VCaP (cell line): ENCODE measurements at regions not wholly inside any gene's neighbourhood (a gene's known extent, or its start where the extent isn't known, plus 50 kb on each side); places are given as distances from the start of the nearest gene placed in this dataset.

ENCODE experiments used
- H3K27ac ChIP-seq: fragments of 450-650 bp; 2 replicates; pipeline ENCODE4 v1.5.1; 2017
- CTCF ChIP-seq: fragments of 450-650 bp; conservative IDR thresholded peaks from 2 replicates; pipeline ENCODE4 v1.5.1; 2017; ENCODE audit warnings: mild to moderate bottlenecking, moderate library complexity

DNA sequence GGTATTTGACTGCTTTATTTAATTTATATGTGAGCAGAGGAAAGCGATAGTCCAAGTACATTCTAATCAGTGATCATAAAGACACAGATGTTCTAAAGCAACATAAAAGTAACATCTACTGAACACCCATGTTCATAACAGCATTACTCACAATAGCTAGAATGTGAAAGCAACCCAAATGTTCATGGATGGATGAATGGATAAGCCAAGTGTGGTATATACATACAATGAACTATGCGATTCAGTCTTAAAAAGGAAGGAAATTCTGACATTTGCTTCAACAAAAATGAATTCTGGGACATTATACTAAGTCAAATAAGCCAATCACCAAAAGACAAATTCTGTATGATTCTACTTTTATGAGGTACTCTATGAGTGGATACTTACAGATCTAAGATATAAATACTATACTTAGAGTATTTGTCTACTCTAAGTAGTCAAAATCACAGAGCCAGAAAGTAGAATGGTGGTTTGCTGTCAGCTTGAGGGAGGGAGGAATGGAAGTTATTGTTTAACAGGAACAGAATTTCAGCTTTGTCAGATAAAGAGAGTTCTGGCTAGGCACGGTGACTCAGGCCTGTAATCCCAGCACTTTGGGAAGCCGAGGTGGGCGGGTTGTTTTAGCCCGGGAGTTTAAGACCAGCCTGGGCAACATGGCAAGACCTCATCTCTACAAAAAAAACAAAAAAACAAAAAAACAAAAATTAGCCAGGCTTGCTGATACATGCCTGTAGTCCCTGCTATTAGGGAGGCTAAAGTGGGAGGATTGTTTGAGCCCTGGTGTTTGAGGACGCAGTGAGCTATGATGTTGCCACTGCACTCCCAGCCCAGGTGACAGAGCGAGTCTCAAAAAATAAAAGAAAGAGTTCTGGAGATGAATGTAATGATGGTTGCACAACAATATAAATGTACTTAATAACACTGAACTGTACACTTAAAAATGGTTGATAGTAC, 79.7 kb upstream of the ARHGAP29 start:
- no peak for TF ChIP-seq CTCF
- no peak overlapping the region for H3K27ac ChIP-seq

- no peak overlapping the region; the same call in 1 of the 2 replicates for H3K27ac ChIP-seq
- no peak for TF ChIP-seq CTCF
These were observed 78.8 kb upstream of the ARHGAP29 start for GRCh38 chr1:94316183-94316582.

DNA sequence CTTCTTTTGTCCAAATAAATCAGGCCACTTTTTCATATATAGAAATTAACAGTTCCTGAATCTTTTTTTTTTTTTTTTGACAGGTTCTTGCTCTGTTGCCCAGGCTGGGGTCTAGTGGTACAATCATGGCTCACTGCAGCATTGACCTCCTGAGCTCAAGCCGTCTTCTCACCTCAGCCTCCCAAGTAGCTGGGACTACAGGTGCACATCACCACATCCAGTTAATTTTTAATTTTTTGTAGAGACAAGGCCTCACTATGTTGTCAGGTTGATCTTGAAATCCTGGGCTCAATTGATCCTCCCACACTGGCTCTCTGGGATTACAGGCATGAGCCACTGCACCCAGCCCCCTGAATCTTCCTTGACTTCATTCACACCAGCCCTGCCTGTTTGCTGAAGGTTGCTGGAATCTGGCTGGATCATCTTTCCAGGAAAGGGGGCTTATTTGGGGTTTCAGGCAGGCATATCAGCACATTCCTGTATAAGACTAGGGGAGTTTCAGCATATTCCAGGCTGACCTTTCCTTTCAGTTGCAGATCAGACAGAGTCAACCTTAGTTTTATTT, 78.2 kb upstream of the ARHGAP29 start:
- H3K27ac ChIP-seq: peak overlapping the region; percentile 61; the same call in 1 of the 2 replicates
- no peak for TF ChIP-seq CTCF

- no peak for TF ChIP-seq CTCF
These were observed 77.0 kb upstream of the ARHGAP29 start for GRCh38 chr1:94314222-94314858.

GRCh38 chr1:94310570-94311270, 73.3 kb upstream of the ARHGAP29 start:
- TF ChIP-seq CTCF: no peak
- no peak overlapping the region for H3K27ac ChIP-seq

More at GRCh38 chr1:94314222-94314858, 77.0 kb upstream of the ARHGAP29 start:
- H3K27ac ChIP-seq: peak overlapping the region; percentile 61

- no peak for TF ChIP-seq CTCF
- no peak overlapping the region for H3K27ac ChIP-seq
These were observed 72.6 kb upstream of the ARHGAP29 start for GRCh38 chr1:94309829-94310569.
